DOHH2 (cell line): ENCODE measurements at regions not wholly inside any gene's neighbourhood (a gene's known extent, or its start where the extent isn't known, plus 50 kb on each side); places are given as distances from the start of the nearest gene placed in this dataset.

Source experiments
- H3F3A ChIP-seq: fragments of 200-600 bp; sonication (generic), shearing (Covaris generic); 2 replicates; pipeline ENCODE4 v1.6.0; 2016; ENCODE audit warnings: antibody characterized with exemption, mild to moderate bottlenecking; ENCODE audit not compliant: control insufficient read depth, insufficient read depth
- H3K27ac ChIP-seq: fragments of 200-600 bp; sonication (generic); 2 replicates; pipeline ENCODE4 v1.5.1; 2014; ENCODE audit warnings: low read depth, mild to moderate bottlenecking, low read length, moderate library complexity
- H3K27me3 ChIP-seq: fragments of 200-600 bp; sonication (generic); 2 replicates; pipeline ENCODE4 v1.6.1; 2014; ENCODE audit warnings: mild to moderate bottlenecking, low read length, mixed read lengths; ENCODE audit not compliant: control insufficient read depth
- H3K36me3 ChIP-seq: fragments of 200-600 bp; sonication (generic); 2 replicates; pipeline ENCODE4 v1.6.1; 2014; ENCODE audit warnings: mild to moderate bottlenecking, low read length, moderate library complexity, mixed read lengths; ENCODE audit not compliant: control insufficient read depth
- H3K4me1 ChIP-seq: fragments of 200-600 bp; sonication (generic); 2 replicates; pipeline ENCODE4 v1.6.1; 2014; ENCODE audit warnings: mild to moderate bottlenecking, low read length, mixed read lengths; ENCODE audit not compliant: control insufficient read depth
- H3K4me2 ChIP-seq: fragments of 200-600 bp; sonication (generic); 2 replicates; pipeline ENCODE4 v1.6.0; 2014; ENCODE audit warnings: mild to moderate bottlenecking, low read length, moderate library complexity
- H3K4me3 ChIP-seq: fragments of 200-600 bp; sonication (generic); 2 replicates; pipeline ENCODE4 v1.5.1; 2014; ENCODE audit warnings: mild to moderate bottlenecking, low read length, mixed read lengths
- H3K79me2 ChIP-seq: fragments of 200-600 bp; sonication (generic); 2 replicates; pipeline ENCODE4 v1.6.1; 2014; ENCODE audit warnings: mild to moderate bottlenecking, low read length, mixed read lengths; ENCODE audit not compliant: control insufficient read depth
- H3K9me2 ChIP-seq: fragments of 200-600 bp; sonication (generic); replicated peaks from 2 replicates; pipeline ENCODE4 v1.6.1; 2014; ENCODE audit warnings: mild to moderate bottlenecking, low read length, mixed read lengths; ENCODE audit not compliant: control insufficient read depth
- H3K9me3 ChIP-seq: fragments of 200-600 bp; sonication (generic); 2 replicates; pipeline ENCODE4 v1.6.1; 2014; ENCODE audit warnings: antibody characterized with exemption, low read length, mixed read lengths; ENCODE audit not compliant: control insufficient read depth, insufficient read depth
- H4K20me1 ChIP-seq: fragments of 200-600 bp; sonication (generic); 2 replicates; pipeline ENCODE4 v1.6.0; 2014; ENCODE audit warnings: low read depth, mild to moderate bottlenecking, antibody characterized with exemption, low read length, moderate library complexity; ENCODE audit not compliant: control insufficient read depth, insufficient read depth
- CTCF ChIP-seq: fragments of 200-600 bp; sonication (generic); IDR thresholded peaks from one replicate; pipeline ENCODE4 v1.5.1; 2014; ENCODE audit warnings: antibody characterized with exemption, mild to moderate bottlenecking, low read depth, low read length; ENCODE audit not compliant: poor library complexity, severe bottlenecking
- EZH2phosphoT487 ChIP-seq: fragments of 200-600 bp; sonication (generic); IDR thresholded peaks from 2 replicates; pipeline ENCODE4 v1.6.1; 2017; ENCODE audit warnings: borderline replicate concordance, mild to moderate bottlenecking, antibody characterized with exemption, low read length, moderate library complexity, mixed read lengths

- TF ChIP-seq EZH2phosphoT487 (no peak), CTCF (no peak)
- H4K20me1 ChIP-seq, result no peaks in the 10 kb centered on the region
- H3K9me2 ChIP-seq, result no peaks in the 10 kb centered on the region
- H3K4me2 ChIP-seq, result no peak overlapping the region
- no peaks in the 10 kb centered on the region for H3K36me3 ChIP-seq
- H3K4me3 ChIP-seq, result no peak overlapping the region
- H3F3A ChIP-seq, result no peaks in the 10 kb centered on the region
- H3K4me1 ChIP-seq, result no peaks in the 10 kb centered on the region
- H3K9me3 ChIP-seq, result no peaks in the 10 kb centered on the region
- no peaks in the 10 kb centered on the region for H3K27me3 ChIP-seq
- H3K79me2 ChIP-seq, result no peaks in the 10 kb centered on the region
- H3K27ac ChIP-seq, result no peak overlapping the region
Observed at GRCh38 chr21:20703112-20703767, 295.0 kb upstream of the NCAM2 start.

GRCh38 chr21:20720623-20721022 lies 277.6 kb upstream of the NCAM2 start:
- TF ChIP-seq CTCF (no peak), EZH2phosphoT487 (no peak)
- H3K27ac ChIP-seq, result no peak overlapping the region

GRCh38 chr21:20721151-20721550 lies 277.1 kb upstream of the NCAM2 start:
- no peaks in the 10 kb centered on the region for H3K36me3 ChIP-seq
- no peaks in the 10 kb centered on the region for H3F3A ChIP-seq
- no peaks in the 10 kb centered on the region for H3K9me2 ChIP-seq
- no peaks in the 10 kb centered on the region for H3K79me2 ChIP-seq
- no peaks in the 10 kb centered on the region for H3K4me1 ChIP-seq
- no peaks in the 10 kb centered on the region for H4K20me1 ChIP-seq
- H3K27ac ChIP-seq, result no peak overlapping the region
- H3K27me3 ChIP-seq, result no peaks in the 10 kb centered on the region
- H3K4me2 ChIP-seq, result no peak overlapping the region
- TF ChIP-seq EZH2phosphoT487 (no peak), CTCF (no peak)
- H3K9me3 ChIP-seq, result peaks cover 2% of the 10 kb centered on the region
- H3K4me3 ChIP-seq, result no peak overlapping the region

More at GRCh38 chr21:20720623-20721022, 277.6 kb upstream of the NCAM2 start:
- no peak overlapping the region for H3K4me3 ChIP-seq
- H3K4me1 ChIP-seq, result no peaks in the 10 kb centered on the region
- no peak overlapping the region for H3K4me2 ChIP-seq
- H3K9me3 ChIP-seq, result no peaks in the 10 kb centered on the region; the same call in 1 of the 2 replicates
- no peaks in the 10 kb centered on the region for H3F3A ChIP-seq
- no peaks in the 10 kb centered on the region for H3K9me2 ChIP-seq
- no peaks in the 10 kb centered on the region for H3K79me2 ChIP-seq
- H3K27me3 ChIP-seq, result no peaks in the 10 kb centered on the region
- no peaks in the 10 kb centered on the region for H3K36me3 ChIP-seq
- no peaks in the 10 kb centered on the region for H4K20me1 ChIP-seq
